SK-N-SH (cell line): ENCODE measurements at regions not wholly inside any gene's neighbourhood (a gene's known extent, or its start where the extent isn't known, plus 50 kb on each side); places are given as distances from the start of the nearest gene placed in this dataset.

ENCODE experiments used
- CHD2 ChIP-seq: fragments of 150-350 bp; IDR thresholded peaks from 2 replicates; pipeline ENCODE4 v1.6.1; 2018; ENCODE audit warnings: low read length; ENCODE audit not compliant: partially characterized antibody
- ELF1 ChIP-seq: IDR thresholded peaks from 2 replicates; pipeline ENCODE4 v1.4.0; 2012
- FOXM1 ChIP-seq: IDR thresholded peaks from 2 replicates; pipeline ENCODE4 v1.4.0; 2012; ENCODE audit warnings: low read depth, mild to moderate bottlenecking
- POLR2AphosphoS5 ChIP-seq: IDR thresholded peaks from 2 replicates; pipeline ENCODE4 v1.6.1; 2012; ENCODE audit warnings: low read depth, low read length
- RCOR1 ChIP-seq: fragments of 150-350 bp; IDR thresholded peaks from 2 replicates; pipeline ENCODE4 v1.6.1; 2017; ENCODE audit warnings: antibody characterized with exemption, low read length
- SIN3A ChIP-seq: IDR thresholded peaks from 2 replicates; pipeline ENCODE4 v1.6.1; 2012; ENCODE audit warnings: low read depth, mild to moderate bottlenecking, low read length, moderate library complexity, borderline replicate concordance
- TF ChIP-seq, protein P1 (sequence below): fragments of 200-600 bp; sonication (generic); IDR thresholded peaks from 2 replicates; pipeline ENCODE4 v1.6.1; 2017; ENCODE audit warnings: antibody characterized with exemption, mild to moderate bottlenecking, moderate library complexity

DNA sequence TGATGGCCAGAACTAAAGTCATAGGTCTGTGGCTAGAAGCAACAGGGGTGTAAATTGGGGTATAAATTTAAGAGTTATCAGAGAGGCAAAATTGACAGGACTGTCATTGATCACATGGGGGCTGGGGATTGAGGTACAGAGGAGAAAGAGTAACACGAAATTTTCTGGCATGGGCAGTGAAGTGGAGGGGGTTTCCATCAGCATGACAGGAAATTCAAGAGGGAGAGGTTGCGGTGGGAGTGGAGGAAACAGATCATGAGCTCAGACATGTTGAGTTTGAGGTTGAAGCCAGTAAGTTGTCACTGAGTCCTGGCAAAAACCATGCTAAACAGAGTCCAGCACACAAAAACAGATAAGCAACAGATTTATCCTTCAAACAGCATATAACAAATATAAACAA lies 192.1 kb upstream of the TSC22D1 start:
- no peak for TF ChIP-seq RCOR1
- TF ChIP-seq, protein P1, sequence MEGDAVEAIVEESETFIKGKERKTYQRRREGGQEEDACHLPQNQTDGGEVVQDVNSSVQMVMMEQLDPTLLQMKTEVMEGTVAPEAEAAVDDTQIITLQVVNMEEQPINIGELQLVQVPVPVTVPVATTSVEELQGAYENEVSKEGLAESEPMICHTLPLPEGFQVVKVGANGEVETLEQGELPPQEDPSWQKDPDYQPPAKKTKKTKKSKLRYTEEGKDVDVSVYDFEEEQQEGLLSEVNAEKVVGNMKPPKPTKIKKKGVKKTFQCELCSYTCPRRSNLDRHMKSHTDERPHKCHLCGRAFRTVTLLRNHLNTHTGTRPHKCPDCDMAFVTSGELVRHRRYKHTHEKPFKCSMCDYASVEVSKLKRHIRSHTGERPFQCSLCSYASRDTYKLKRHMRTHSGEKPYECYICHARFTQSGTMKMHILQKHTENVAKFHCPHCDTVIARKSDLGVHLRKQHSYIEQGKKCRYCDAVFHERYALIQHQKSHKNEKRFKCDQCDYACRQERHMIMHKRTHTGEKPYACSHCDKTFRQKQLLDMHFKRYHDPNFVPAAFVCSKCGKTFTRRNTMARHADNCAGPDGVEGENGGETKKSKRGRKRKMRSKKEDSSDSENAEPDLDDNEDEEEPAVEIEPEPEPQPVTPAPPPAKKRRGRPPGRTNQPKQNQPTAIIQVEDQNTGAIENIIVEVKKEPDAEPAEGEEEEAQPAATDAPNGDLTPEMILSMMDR = no peak
- no peak for TF ChIP-seq ELF1
- TF ChIP-seq POLR2AphosphoS5 = no peak
- TF ChIP-seq CHD2 = no peak
- no peak for TF ChIP-seq SIN3A
- no peak for TF ChIP-seq FOXM1
